ENCODE measurements at regions not wholly inside any gene's neighbourhood (a gene's known extent, or its start where the extent isn't known, plus 50 kb on each side); places are given as distances from the start of the nearest gene placed in this dataset.

GRCh38 chr2:236887531-236887930 is 198.2 kb upstream of the COPS8 start:
- no peak overlapping the region for H3K27ac ChIP-seq
- TF ChIP-seq ZFX (IDR thresholded peaks at IDR 0.05; ENCODE audit: borderline replicate concordance), result no peak
- TF ChIP-seq, protein P1, sequence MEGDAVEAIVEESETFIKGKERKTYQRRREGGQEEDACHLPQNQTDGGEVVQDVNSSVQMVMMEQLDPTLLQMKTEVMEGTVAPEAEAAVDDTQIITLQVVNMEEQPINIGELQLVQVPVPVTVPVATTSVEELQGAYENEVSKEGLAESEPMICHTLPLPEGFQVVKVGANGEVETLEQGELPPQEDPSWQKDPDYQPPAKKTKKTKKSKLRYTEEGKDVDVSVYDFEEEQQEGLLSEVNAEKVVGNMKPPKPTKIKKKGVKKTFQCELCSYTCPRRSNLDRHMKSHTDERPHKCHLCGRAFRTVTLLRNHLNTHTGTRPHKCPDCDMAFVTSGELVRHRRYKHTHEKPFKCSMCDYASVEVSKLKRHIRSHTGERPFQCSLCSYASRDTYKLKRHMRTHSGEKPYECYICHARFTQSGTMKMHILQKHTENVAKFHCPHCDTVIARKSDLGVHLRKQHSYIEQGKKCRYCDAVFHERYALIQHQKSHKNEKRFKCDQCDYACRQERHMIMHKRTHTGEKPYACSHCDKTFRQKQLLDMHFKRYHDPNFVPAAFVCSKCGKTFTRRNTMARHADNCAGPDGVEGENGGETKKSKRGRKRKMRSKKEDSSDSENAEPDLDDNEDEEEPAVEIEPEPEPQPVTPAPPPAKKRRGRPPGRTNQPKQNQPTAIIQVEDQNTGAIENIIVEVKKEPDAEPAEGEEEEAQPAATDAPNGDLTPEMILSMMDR (IDR thresholded peaks at IDR 0.05), result no peak

DNA sequence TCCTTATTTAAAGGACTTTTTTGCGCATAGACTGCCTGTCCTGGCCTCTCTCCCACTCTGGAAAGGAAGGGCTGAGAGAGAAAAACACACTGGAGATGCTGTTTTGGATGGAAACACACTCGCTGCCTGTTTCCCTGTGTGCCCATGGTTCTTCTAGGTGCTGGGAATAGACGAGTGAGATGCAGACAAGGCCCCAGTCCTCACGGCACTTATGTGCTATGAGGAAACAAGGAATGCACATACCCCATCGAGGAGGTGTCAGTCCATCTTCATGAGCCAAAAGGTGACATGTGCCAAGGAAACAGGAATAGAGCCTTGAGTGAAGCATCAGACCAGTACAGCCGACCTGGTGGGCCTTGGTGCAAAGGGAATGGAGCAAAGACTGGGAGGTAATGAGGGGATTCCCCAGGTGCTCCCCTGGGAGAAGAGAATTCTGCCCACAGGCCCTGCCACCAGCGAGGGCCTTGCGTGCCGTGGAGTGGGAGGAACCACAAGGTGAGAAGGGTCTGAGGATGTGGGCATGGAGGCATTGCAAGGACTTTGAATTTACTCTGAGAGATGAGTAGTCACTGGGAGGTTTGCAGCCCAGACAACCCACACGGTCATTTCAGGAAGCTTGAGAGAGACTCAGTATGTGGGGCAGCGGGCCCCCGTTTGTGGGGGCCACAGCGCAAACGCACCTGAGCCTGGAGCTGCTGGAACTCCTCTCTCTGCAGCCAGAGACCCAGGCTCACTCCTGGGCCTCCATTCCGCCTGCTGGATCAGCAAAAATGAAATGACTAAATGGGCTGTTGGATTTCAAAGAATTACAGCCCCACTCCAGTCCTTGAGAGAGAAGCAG is 197.5 kb upstream of the COPS8 start:
- no peak overlapping the region for H3K27ac ChIP-seq
- TF ChIP-seq, protein P1 (IDR thresholded peaks at IDR 0.05), result no peak
- TF ChIP-seq ZFX (IDR thresholded peaks at IDR 0.05; ENCODE audit: borderline replicate concordance), result no peak

DNA sequence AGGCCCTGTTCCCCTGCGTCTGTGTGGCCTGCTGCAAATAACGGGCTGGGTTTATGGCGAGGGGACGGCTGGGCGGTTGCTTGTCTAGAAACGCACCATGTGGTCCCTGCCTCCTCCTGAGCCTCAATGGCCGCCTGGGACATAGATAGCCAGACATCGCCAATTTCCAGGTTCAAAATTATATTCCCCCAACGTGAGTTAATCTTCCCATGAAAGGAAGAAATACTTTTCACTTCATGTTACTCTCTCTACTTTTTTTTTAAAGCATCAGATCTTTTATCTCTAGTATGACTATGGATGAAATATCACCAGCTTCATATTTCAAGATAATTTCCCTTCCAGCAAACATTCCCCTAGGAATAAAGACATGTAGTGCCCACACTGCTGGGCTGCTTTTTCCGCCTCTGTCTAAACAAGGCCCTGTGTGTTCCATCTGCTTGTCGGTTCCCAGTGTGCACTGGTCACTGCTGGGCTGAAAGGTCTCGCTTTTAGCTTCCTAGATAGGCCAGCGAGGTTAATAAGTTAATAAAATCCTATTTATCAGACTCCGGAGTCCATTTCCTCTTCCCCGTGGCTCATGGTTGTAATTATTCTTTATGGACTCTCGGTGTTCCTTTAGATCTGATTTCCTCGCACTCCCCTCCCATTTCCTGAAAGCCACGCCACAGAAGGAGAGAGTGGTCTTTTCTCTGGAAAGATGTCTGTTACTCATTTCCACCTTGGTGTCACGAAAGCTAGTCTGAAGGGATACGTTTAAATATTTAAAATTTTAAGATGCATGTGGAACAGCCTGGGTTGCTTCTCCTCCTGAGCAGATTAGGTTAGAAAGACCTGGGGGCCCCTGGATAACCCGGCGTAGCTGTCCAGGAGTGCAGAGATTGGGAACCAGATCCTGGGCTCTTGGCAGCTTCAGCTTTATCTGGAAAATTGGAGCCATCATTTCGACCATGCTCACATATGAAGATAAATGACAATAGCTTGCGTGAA is 196.6 kb upstream of the COPS8 start:
- no peak for TF ChIP-seq ZFX (IDR thresholded peaks at IDR 0.05; ENCODE audit: borderline replicate concordance)
- TF ChIP-seq, protein P1 (IDR thresholded peaks at IDR 0.05), result no peak
- no peak overlapping the region for H3K27ac ChIP-seq

DNA sequence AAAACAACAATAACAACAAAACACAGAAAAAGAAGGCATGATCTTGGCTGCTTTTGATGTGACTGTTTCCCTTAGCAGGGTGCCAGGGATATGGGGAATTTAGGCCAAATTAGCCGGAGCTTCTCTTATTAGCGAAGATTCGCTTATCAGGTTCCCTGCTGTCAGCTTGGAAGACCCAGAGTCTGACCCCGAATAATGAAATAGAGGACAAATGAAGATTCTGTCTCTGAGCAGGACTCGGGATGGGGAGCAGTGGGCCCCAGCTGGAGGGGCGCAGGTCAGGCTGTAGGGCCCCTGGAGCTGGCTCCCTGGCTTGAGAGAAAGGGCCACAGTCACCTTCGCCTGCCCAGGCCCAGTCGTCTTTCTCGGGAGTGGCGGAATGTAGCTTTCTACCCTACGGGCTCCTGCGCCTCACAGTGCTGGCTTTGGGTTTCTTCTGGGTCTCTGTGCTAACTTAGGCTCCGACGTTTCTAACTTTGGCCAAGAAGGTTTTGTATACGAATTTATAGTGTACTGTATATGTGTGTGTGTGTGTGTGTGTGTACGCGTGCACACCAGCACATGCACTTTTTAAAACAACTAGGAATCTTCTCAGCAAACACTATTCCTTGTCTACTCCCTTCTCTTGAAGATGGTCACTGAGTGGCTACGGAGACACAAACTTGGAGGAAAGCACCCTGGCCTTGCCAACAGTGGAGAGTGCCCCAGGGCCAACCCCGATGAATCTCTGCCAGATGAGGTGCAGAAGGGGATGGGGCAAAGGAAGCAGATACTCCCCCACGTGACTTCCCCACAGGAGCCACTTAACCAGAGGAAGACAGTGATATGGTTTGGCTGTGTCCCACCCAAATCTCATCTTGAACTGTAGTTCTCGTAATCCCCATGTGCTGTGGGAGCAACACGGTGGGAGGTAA is 195.6 kb upstream of the COPS8 start:
- H3K27ac ChIP-seq, result no peak overlapping the region

DNA sequence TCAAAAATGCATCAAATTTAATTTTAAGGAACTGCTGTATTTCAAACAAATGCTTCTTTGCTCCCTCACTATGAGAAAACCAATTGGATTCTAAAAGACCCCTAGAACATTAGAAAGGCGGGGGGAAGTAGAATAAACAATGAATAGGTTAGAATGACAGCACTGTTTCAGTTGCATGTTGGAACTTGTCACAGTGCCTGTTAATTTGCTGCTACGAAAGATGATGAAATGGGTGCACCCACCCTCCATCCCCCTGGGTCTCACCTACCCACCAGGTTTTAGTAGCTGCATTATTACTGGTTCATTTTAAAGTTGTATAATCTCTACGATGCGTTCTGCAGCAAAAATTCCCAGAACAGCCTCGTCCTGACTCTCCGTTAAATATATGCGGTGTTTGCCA is 193.0 kb upstream of the COPS8 start:
- H3K27ac ChIP-seq, result no peak overlapping the region
- TF ChIP-seq, protein P1 (IDR thresholded peaks at IDR 0.05), result no peak

More for the DNA sequence above, 195.6 kb upstream of the COPS8 start:
- no peak for TF ChIP-seq ZFX (IDR thresholded peaks at IDR 0.05; ENCODE audit: borderline replicate concordance)
- TF ChIP-seq, protein P1 (IDR thresholded peaks at IDR 0.05), result no peak

DNA sequence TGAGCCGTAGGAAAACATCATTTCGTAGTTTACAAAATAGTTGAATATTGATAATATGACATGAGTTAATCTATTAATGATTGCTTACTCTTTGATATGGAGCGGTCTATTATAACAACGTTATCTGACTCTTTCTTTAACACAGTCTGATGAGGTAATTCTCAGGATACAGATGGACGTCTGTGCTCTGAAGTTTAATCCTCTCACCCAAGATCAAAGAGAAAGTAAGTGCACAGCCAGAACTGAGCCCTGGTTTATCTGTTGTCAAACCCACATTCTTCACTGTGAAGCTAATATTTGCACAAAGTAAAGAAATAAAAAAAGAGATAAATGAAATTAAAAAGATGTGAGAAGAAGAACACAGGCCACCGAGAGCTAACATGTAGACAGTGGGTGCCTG is 190.9 kb upstream of the COPS8 start:
- no peak for TF ChIP-seq ZFX (IDR thresholded peaks at IDR 0.05; ENCODE audit: borderline replicate concordance)
- TF ChIP-seq, protein P1 (IDR thresholded peaks at IDR 0.05), result no peak
- no peak overlapping the region for H3K27ac ChIP-seq

All from 22Rv1 (cell line).